Uterus (tissue), 2 donors: ENCODE measurements at regions not wholly inside any gene's neighbourhood (a gene's known extent, or its start where the extent isn't known, plus 50 kb on each side); places are given as distances from the start of the nearest gene placed in this dataset.

Experiments
- CTCF ChIP-seq, 4 experiments: fragments of 200-600 bp in 2 of 4; fragments of 450-650 bp in 2 of 4; sonication (generic) in 2 of 4; IDR thresholded peaks; one replicate each; pipeline ENCODE4 v1.5.1; 2016 to 2019; ENCODE audit warnings: antibody characterized with exemption in 4 of 4, mild to moderate bottlenecking in 2 of 4, moderate library complexity in 1 of 4
- POLR2A ChIP-seq, 2 donors: fragments of 450-650 bp; IDR thresholded peaks; one replicate each; pipeline ENCODE4 v1.6.1; 2016; ENCODE audit warnings: antibody characterized with exemption in 2 of 2, mild to moderate bottlenecking in 1 of 2, moderate library complexity in 1 of 2

GRCh38 chr12:92493816-92494215 is 209.0 kb upstream of the PLEKHG7 start:
- TF ChIP-seq CTCF (IDR thresholded peaks at IDR 0.05) (no peak), POLR2A (IDR thresholded peaks at IDR 0.05) (no peak)
